ENCODE measurements at regions not wholly inside any gene's neighbourhood (a gene's known extent, or its start where the extent isn't known, plus 50 kb on each side); places are given as distances from the start of the nearest gene placed in this dataset.
"Not testable (repeated sequence)": the region's sequence is repeated elsewhere in the genome, so short reads cannot be mapped to it uniquely, and the experiment has no call there.

DNA sequence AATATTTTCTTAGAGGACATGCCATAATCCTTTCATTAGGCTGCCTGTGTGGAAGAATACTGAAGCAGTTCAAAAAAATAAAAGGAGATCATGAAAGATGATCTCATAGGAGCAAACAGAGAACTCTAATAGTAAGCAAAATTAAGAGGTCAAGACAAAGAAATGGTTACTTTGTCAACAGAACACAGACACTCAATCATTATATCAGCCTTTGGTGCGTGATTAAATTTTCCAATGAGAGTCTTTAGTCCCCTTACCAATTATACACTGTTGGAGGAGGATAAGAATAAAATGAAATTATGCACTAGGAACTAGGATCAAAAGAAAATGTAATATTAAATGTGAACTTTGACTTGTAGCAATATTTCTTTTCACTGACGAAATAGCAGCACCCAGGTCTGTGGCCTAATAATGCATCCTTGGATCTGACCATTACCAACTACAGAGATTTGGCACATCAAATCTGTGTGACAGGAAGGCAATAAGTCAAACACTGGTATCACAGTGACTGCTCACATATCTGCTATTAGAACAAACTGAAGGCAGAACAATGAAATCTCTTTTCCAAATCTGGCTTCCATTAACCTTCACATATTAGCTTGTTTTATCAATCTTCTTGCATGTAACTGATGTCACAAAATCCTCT is 1812.9 kb downstream of the PLA2G4A start:
- TF ChIP-seq, protein P1, sequence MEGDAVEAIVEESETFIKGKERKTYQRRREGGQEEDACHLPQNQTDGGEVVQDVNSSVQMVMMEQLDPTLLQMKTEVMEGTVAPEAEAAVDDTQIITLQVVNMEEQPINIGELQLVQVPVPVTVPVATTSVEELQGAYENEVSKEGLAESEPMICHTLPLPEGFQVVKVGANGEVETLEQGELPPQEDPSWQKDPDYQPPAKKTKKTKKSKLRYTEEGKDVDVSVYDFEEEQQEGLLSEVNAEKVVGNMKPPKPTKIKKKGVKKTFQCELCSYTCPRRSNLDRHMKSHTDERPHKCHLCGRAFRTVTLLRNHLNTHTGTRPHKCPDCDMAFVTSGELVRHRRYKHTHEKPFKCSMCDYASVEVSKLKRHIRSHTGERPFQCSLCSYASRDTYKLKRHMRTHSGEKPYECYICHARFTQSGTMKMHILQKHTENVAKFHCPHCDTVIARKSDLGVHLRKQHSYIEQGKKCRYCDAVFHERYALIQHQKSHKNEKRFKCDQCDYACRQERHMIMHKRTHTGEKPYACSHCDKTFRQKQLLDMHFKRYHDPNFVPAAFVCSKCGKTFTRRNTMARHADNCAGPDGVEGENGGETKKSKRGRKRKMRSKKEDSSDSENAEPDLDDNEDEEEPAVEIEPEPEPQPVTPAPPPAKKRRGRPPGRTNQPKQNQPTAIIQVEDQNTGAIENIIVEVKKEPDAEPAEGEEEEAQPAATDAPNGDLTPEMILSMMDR (IDR thresholded peaks at IDR 0.05; ENCODE audit: low read depth, low read length): no peak
- H3K4me3 ChIP-seq (ENCODE audit: low read depth, low read length): no peak overlapping the region

DNA sequence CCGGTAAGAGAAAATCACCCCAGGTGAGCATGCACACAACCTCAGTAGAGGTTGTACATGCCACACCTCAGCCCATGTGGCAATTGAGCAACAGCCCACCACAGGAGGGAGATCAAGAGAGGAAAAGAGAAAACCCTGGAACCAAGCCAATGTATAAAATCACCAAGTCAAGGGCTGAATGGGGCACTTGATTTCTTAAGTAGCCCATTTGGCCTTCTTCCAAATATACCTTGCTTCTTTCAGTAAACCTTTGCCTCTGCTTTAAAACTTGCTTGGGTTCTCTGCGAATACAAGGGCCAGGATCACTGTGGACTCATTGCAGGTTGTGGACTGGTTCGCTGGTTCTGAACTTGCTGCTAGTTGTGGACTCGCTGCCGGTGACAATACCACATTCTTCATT is 1814.0 kb downstream of the PLA2G4A start:
- TF ChIP-seq, protein P1 (IDR thresholded peaks at IDR 0.05; ENCODE audit: low read depth, low read length): no peak
- H3K4me3 ChIP-seq (ENCODE audit: low read depth, low read length): no peak overlapping the region

DNA sequence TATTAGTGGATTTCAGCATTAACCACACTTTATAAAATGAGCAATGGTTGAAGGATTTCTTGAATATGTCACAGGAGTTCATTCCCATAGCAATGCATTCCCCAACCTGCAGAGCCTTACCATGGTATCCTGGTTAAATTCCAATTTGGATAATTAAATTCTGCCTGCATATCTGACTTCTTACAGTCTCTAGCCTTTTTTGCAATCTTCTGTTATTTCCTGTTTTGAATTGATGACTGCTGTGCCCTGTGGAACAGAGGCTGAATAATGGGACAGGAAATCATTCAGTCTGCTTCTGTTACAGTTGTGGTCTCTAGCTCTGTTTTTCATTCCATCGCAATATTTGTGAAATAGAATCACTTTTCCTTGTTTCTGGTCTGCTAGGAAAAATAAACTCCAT is 1823.9 kb downstream of the PLA2G4A start:
- TF ChIP-seq, protein P1 (IDR thresholded peaks at IDR 0.05; ENCODE audit: low read depth, low read length): no peak
- H3K4me3 ChIP-seq (ENCODE audit: low read depth, low read length): no peak overlapping the region

DNA sequence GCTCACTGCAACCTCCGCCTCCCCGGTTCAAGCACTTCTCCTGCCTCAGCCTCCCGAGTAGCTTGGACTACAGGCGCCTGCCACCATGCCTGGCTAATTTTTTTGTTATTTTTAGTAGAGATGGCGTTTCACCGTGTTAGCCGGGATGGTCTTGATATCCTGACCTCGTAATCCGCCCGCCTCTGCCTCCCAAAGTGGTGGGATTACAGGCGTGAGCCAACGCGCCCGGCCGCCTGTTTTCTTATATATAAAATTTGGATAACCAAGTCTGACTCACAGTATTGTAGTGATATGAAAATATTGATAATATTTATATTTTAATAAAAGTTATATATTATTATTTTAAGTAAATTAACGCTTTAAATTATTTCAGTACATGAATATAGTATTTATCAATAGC is 1821.7 kb downstream of the BRINP3 start:
- not testable (repeated sequence) for H3K4me3 ChIP-seq (ENCODE audit: low read depth, low read length)

DNA sequence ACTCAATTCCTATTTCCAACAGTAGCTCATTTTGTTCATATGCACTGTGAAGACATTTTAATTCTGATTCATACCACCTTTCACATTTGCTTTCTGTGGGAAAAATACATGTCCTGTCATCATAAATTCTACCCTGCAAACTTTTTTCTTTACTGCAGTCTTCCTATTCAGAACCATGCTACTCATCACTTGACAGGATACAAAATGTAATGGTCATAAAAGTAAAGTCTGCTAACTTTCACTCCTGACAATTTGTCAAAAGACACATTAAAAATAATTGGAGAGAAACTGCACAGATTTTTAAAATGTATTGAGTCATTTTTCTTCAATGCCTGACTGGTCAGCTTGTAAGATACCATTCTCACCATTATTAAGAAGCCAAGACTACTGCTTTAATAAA is 1817.1 kb downstream of the BRINP3 start:
- TF ChIP-seq, protein P1 (IDR thresholded peaks at IDR 0.05; ENCODE audit: low read depth, low read length): no peak
- H3K4me3 ChIP-seq (ENCODE audit: low read depth, low read length): no peak overlapping the region

DNA sequence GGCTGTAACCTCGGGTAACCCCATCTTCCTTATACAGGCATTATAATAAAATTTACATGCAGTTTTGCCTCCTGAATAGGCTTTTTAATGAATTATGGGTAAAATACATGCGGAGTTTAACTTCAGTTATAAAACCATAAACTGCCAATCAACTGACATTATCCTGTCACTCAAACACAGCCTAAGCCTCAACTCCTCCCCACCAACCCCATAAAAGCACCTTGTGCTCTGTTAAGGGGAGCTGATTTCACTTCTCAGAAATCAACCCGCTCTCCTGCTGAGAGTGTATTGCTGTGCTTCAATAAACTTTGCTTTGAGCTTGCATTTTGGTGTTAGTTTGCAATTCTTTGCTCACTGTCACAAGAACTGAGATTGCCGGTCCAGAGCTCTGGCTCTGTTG is 1812.2 kb downstream of the BRINP3 start:
- TF ChIP-seq, protein P1 (IDR thresholded peaks at IDR 0.05; ENCODE audit: low read depth, low read length): no peak
- no peak overlapping the region for H3K4me3 ChIP-seq (ENCODE audit: low read depth, low read length)

DNA sequence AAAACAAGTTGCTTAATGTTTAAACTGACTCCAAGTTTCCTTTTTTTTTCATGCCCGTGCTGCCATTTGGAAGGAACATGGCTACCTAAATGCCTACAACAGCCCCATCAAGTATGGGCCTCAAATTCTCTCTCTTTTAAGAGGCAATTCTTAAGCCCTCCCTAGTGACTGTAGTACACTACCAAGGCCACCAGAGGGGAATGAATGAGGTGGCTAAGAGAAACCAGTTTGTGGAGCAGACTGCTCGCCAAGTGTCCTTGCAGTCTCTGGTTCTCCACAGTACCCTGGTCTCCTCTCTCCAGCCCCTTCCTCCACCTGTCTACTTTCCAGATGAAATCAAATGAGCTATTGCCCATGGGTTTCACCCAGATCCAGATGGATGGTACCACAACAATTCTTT is 1809.6 kb downstream of the BRINP3 start:
- H3K4me3 ChIP-seq (ENCODE audit: low read depth, low read length): no peak overlapping the region
- TF ChIP-seq, protein P1 (IDR thresholded peaks at IDR 0.05; ENCODE audit: low read depth, low read length): no peak

All from WI38 (cell line).